ENCODE measurements at regions not wholly inside any gene's neighbourhood (a gene's known extent, or its start where the extent isn't known, plus 50 kb on each side); places are given as distances from the start of the nearest gene placed in this dataset.

DNA sequence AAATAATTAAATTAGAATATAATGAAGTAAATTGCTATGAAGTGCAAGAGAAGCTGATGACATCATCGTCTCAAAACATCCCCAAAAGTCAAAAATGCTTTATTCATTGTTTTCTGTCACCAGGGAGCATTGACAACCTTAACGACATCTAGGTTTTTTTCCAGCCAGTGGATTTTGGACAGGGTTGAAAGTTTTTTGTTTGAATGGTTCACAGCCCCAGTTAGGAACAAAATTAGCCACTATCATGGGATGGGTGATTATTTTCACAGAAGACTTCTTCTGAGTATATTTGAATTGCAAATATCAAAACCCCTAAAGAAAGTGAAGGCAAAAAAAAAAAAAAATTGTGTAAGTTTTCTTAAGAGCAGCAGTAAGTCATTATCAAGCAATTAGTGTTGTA lies 826.1 kb downstream of the STPG2 start:
- TF ChIP-seq, protein P1, sequence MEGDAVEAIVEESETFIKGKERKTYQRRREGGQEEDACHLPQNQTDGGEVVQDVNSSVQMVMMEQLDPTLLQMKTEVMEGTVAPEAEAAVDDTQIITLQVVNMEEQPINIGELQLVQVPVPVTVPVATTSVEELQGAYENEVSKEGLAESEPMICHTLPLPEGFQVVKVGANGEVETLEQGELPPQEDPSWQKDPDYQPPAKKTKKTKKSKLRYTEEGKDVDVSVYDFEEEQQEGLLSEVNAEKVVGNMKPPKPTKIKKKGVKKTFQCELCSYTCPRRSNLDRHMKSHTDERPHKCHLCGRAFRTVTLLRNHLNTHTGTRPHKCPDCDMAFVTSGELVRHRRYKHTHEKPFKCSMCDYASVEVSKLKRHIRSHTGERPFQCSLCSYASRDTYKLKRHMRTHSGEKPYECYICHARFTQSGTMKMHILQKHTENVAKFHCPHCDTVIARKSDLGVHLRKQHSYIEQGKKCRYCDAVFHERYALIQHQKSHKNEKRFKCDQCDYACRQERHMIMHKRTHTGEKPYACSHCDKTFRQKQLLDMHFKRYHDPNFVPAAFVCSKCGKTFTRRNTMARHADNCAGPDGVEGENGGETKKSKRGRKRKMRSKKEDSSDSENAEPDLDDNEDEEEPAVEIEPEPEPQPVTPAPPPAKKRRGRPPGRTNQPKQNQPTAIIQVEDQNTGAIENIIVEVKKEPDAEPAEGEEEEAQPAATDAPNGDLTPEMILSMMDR (IDR thresholded peaks at IDR 0.05): no peak
- TF ChIP-seq POLR2AphosphoS5 (IDR thresholded peaks at IDR 0.05; ENCODE audit: low read depth, low read length): no peak
- TF ChIP-seq, protein P2, sequence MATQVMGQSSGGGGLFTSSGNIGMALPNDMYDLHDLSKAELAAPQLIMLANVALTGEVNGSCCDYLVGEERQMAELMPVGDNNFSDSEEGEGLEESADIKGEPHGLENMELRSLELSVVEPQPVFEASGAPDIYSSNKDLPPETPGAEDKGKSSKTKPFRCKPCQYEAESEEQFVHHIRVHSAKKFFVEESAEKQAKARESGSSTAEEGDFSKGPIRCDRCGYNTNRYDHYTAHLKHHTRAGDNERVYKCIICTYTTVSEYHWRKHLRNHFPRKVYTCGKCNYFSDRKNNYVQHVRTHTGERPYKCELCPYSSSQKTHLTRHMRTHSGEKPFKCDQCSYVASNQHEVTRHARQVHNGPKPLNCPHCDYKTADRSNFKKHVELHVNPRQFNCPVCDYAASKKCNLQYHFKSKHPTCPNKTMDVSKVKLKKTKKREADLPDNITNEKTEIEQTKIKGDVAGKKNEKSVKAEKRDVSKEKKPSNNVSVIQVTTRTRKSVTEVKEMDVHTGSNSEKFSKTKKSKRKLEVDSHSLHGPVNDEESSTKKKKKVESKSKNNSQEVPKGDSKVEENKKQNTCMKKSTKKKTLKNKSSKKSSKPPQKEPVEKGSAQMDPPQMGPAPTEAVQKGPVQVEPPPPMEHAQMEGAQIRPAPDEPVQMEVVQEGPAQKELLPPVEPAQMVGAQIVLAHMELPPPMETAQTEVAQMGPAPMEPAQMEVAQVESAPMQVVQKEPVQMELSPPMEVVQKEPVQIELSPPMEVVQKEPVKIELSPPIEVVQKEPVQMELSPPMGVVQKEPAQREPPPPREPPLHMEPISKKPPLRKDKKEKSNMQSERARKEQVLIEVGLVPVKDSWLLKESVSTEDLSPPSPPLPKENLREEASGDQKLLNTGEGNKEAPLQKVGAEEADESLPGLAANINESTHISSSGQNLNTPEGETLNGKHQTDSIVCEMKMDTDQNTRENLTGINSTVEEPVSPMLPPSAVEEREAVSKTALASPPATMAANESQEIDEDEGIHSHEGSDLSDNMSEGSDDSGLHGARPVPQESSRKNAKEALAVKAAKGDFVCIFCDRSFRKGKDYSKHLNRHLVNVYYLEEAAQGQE (IDR thresholded peaks at IDR 0.05; ENCODE audit: insufficient read depth in 1 of 2, low read depth in 2 of 2, low read length in 1 of 2): no peak

Measured in Panc1 (cell line).